HepG2 (cell line): ENCODE measurements at regions not wholly inside any gene's neighbourhood (a gene's known extent, or its start where the extent isn't known, plus 50 kb on each side); places are given as distances from the start of the nearest gene placed in this dataset.

Experiments used
- ATAC-seq: fragments of 200-7000 bp; cut with Tn5 transposase; 3 replicates; pipeline ENCODE4 v1.9.1; 2020; ENCODE audit warnings: mild to moderate bottlenecking, moderate library complexity
- BruUV-seq: library from RNA; stranded (reverse); fragments of 400-500 nt; replicated peaks from 2 replicates; lab custom pipeline; 2021; lab: Mats Ljungman, UMichigan
- CTCF ChIA-PET: fragments of 300-600 bp; formaldehyde crosslinking; extraction: SDS; loops from one replicate; lab custom pipeline; 2021; ENCODE audit warnings: low total read pairs, inconsistent platforms, low intra/inter-chr PET ratio; lab: Yijun Ruan, JAX
- POLR2A ChIA-PET: fragments of 350-600 bp; sonication (Branson Sonifier 250); formaldehyde crosslinking; loops from one replicate; lab custom pipeline; 2020; ENCODE audit warnings: antibody characterized with exemption, inconsistent platforms; lab: Yijun Ruan, JAX
- DNase-seq: peaks from one replicate; pipeline ENCODE4 v3.0.0-alpha.2; 2015; ENCODE audit warnings: low spot score
- FAIRE-seq: peaks from 3 replicates; lab custom pipeline; 2011; peaks lifted over from hg19 to GRCh38; lab: Jason Lieb, UNC
- H2AFZ ChIP-seq: one replicate; pipeline ENCODE4 v1.6.1; 2011; ENCODE audit warnings: low read length, inconsistent platforms
- H3K27ac ChIP-seq: fragments of 300-600 bp; 3 replicates; pipeline ENCODE4 v1.8.0; 2011; ENCODE audit warnings: mixed run types, mild to moderate bottlenecking, mixed read lengths, low read length, inconsistent platforms; ENCODE audit not compliant: insufficient read depth; ENCODE audit errors: extremely low read length
- H3K27me3 ChIP-seq, 2 experiments: fragments of 200-600 bp in 1 of 2; 2 replicates in 1 of 2; 3 replicates in 1 of 2; pipeline versions ENCODE4 v1.6.0 to v1.8.0; 2011; ENCODE audit warnings: low read length in 2 of 2, mild to moderate bottlenecking in 2 of 2, moderate library complexity in 2 of 2, inconsistent platforms in 1 of 2; ENCODE audit not compliant: insufficient read depth in 2 of 2, control insufficient read depth in 1 of 2
- H3K36me3 ChIP-seq, 2 experiments: fragments of 200-600 bp in 1 of 2; replicated peaks in 1 of 2; 2 replicates in 1 of 2; 3 replicates in 1 of 2; pipeline versions ENCODE4 v1.5.1 to v1.8.0; 2011; ENCODE audit warnings: low read length in 2 of 2, inconsistent platforms in 1 of 2; ENCODE audit not compliant: insufficient read depth in 2 of 2, control insufficient read depth in 1 of 2
- H3K4me1 ChIP-seq: 2 replicates; pipeline ENCODE4 v1.5.1; 2012; ENCODE audit warnings: low read length, inconsistent platforms; ENCODE audit not compliant: insufficient read depth
- H3K4me2 ChIP-seq: 2 replicates; pipeline ENCODE4 v1.6.0; 2011; ENCODE audit warnings: low read depth, low read length, inconsistent platforms
- H3K4me3 ChIP-seq, 3 experiments: fragments of 200-600 bp in 1 of 3; sonication (generic), shearing (Covaris generic) in 1 of 3; replicated peaks in 1 of 3; 2 replicates each; pipeline ENCODE4 v1.5.1; 2011 to 2016; ENCODE audit warnings: low read length in 3 of 3, inconsistent platforms in 2 of 3, low read depth in 2 of 3, mild to moderate bottlenecking in 2 of 3, control low read depth in 1 of 3, mixed read lengths in 1 of 3; ENCODE audit not compliant: insufficient read depth in 1 of 3
- H3K79me2 ChIP-seq: one replicate; pipeline ENCODE4 v1.6.1; 2011; ENCODE audit warnings: low read length, inconsistent platforms; ENCODE audit not compliant: insufficient read depth
- H3K9ac ChIP-seq: 2 replicates; pipeline ENCODE4 v1.6.0; 2011; ENCODE audit warnings: mild to moderate bottlenecking, low read depth, low read length, inconsistent platforms; ENCODE audit not compliant: insufficient read depth
- H3K9me3 ChIP-seq: 2 replicates; pipeline ENCODE4 v1.5.1; 2012; ENCODE audit warnings: mild to moderate bottlenecking, low read length
- H4K20me1 ChIP-seq: 2 replicates; pipeline ENCODE4 v1.6.0; 2011; ENCODE audit warnings: inconsistent platforms, mild to moderate bottlenecking, low read length, moderate library complexity; ENCODE audit not compliant: insufficient read depth
- CEBPB ChIP-seq: IDR thresholded peaks from 2 replicates; pipeline ENCODE4 v1.6.1; 2011; ENCODE audit warnings: low read depth, low read length, improper control_type of control experiment, borderline replicate concordance
- HNRNPH1 ChIP-seq: fragments of 200-400 bp; formaldehyde crosslinking; optimal IDR thresholded peaks from 2 replicates; pipeline ENCODE3; 2017; ENCODE audit warnings: mild to moderate bottlenecking, low read depth, low read length
- MAFF ChIP-seq: IDR thresholded peaks from 2 replicates; pipeline ENCODE4 v1.6.1; 2011; ENCODE audit warnings: low read depth, low read length, improper control_type of control experiment
- MAFK ChIP-seq, 2 experiments: IDR thresholded peaks in 1 of 2; conservative IDR thresholded peaks in 1 of 2; 2 replicates each; pipeline ENCODE4 v1.6.1; 2011; ENCODE audit warnings: improper control_type of control experiment in 2 of 2, low read length in 2 of 2
- PHB2 ChIP-seq: fragments of 450-650 bp; IDR thresholded peaks from 2 replicates; pipeline ENCODE4 v1.6.1; 2018; ENCODE audit not compliant: partially characterized antibody
- RAD51 ChIP-seq: fragments of 450-650 bp; IDR thresholded peaks from 2 replicates; pipeline ENCODE4 v1.6.1; 2016; ENCODE audit warnings: borderline replicate concordance
- ZFP36L2 ChIP-seq: sonication (generic); formaldehyde crosslinking; IDR thresholded peaks from 2 replicates; pipeline ENCODE4 v1.4.0; 2020; ENCODE audit warnings: missing genetic modification reagents
- ZNF329 ChIP-seq: sonication (generic); formaldehyde crosslinking; IDR thresholded peaks from 2 replicates; pipeline ENCODE4 v1.9.0; 2021; ENCODE audit warnings: low read depth, mild to moderate bottlenecking, missing genetic modification reagents
- ZNF780A ChIP-seq: sonication (generic); formaldehyde crosslinking; IDR thresholded peaks from 2 replicates; pipeline ENCODE4 v1.8.0; 2022; ENCODE audit warnings: mild to moderate bottlenecking, missing genetic modification reagents, moderate library complexity
- WGBS: methylation state at CpG from one replicate; pipeline ENCODE4 v1.1.6; 2017; ENCODE audit warnings: low lambda C conversion rate; 5-methylcytosine and 5-hydroxymethylcytosine counted together
- in situ Hi-C: cut with HindIII; loops from 2 replicates; pipeline ENCODE4 v1.10.0; 2017; ENCODE audit warnings: low pct_unique_long_range_greater_than_20kb; ENCODE audit not compliant: extremely low pct_ligation_motif_present
- intact Hi-C: fragments of 100-400 bp; cut with micrococcal nuclease; formaldehyde crosslinking; loops from one replicate; pipeline ENCODE4 v1.10.0; 2022; ENCODE audit not compliant: unreplicated experiment
- TF ChIP-seq, protein P1 (sequence below): sonication (generic); formaldehyde crosslinking; IDR thresholded peaks from one replicate; pipeline ENCODE4 v1.5.1; 2020; ENCODE audit warnings: mild to moderate bottlenecking, missing genetic modification reagents; ENCODE audit errors: not compliant biosample characterization

DNA sequence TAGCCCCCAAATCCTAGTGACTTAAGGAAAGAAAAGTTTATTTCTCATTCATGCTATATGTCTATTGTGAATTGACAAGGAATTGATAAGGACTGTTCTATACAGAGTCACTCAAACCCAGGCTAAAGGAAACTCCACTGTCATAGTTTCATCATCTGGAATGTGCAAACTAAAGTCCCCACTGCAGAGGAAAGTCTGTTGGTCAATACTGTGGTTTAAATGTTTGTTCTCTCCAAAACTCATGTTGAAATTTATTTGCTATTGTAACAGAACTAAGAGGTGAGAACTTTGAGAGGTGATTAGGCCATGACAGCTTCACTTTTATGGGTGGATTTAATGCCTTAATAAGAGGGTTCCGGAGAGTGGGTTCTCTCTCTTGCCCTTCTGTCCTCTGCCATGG is 149.6 kb downstream of the COX18 start:
- Histone ChIP-seq H2AFZ (no peak overlapping the region), H3K4me1 (no peaks in the 10 kb centered on the region), H3K4me3 (no peak overlapping the region), H3K27me3 (no peaks in the 10 kb centered on the region), H3K27ac (no peak overlapping the region), H3K4me2 (no peak overlapping the region), H4K20me1 (no peaks in the 10 kb centered on the region)
- WGBS, result 0% methylated on average over 1 of the region's 1 CpG
- in situ Hi-C loops, result no loop called here
- POLR2A ChIA-PET, result no interaction called here
- peak; percentile 37 for FAIRE-seq
- TF ChIP-seq CEBPB, result peak; percentile 38; the same call in 1 of the 2 replicates
- TF ChIP-seq ZNF780A, result no peak
- TF ChIP-seq, all 625 proteins: peak for 1
- Histone ChIP-seq H3K9ac (no peak overlapping the region), H3K9me3 (no peaks in the 10 kb centered on the region), H3K79me2 (no peaks in the 10 kb centered on the region), H3K36me3 (no peaks in the 10 kb centered on the region)
- intact Hi-C loops, result no loop called here
- BruUV-seq, result no TSS peak
- DNase-seq (peak; percentile 6), ATAC-seq (peak; percentile 72)
- CTCF ChIA-PET, result no interaction called here

DNA sequence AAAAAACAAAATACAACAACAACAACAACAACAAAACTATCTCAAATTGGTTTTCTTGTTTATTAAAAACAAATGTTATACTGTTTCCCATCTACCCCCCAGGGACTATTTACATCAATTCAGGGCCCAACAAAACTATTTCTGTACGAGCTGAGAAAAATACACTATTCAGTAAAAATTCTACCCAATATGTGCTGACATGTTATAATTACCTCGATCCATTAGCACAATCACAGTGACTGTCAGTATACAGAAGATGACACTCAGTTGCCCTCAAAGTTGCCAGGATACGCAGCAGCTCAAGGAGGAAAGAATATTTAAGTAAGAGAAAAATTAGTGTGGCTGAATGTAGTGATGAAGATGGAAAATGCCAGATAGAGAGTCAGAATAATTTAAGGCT is 150.1 kb downstream of the COX18 start:
- Histone ChIP-seq H3K79me2 (no peaks in the 10 kb centered on the region), H4K20me1 (no peaks in the 10 kb centered on the region), H3K9me3 (no peaks in the 10 kb centered on the region), H2AFZ (no peak overlapping the region), H3K9ac (no peak overlapping the region), H3K27ac (no peak overlapping the region), H3K27me3 (no peaks in the 10 kb centered on the region), H3K4me1 (no peaks in the 10 kb centered on the region), H3K4me2 (no peak overlapping the region), H3K4me3 (no peak overlapping the region), H3K36me3 (no peaks in the 10 kb centered on the region)
- no TSS peak for BruUV-seq
- intact Hi-C loops, result no loop called here
- in situ Hi-C loops, result no loop called here
- ChIA-PET CTCF (no interaction called here), POLR2A (no interaction called here)
- WGBS, result 43% methylated on average over 3 of the region's 3 CpGs
- TF ChIP-seq HNRNPH1, result no peak
- no peak for TF ChIP-seq ZNF329 (CRISPR knock-in tag)
- peak; percentile 54 to 74; a peak in 3 of 4 replicates for TF ChIP-seq MAFK (conservative IDR thresholded peaks at IDR 0.05 in 1 of 2, IDR thresholded peaks at IDR 0.05 in 1 of 2; ENCODE audit: low read length in 2 of 2)
- no peak for TF ChIP-seq ZFP36L2 (CRISPR knock-in tag)
- peak; percentile 74 for TF ChIP-seq MAFF
- TF ChIP-seq, protein P1, sequence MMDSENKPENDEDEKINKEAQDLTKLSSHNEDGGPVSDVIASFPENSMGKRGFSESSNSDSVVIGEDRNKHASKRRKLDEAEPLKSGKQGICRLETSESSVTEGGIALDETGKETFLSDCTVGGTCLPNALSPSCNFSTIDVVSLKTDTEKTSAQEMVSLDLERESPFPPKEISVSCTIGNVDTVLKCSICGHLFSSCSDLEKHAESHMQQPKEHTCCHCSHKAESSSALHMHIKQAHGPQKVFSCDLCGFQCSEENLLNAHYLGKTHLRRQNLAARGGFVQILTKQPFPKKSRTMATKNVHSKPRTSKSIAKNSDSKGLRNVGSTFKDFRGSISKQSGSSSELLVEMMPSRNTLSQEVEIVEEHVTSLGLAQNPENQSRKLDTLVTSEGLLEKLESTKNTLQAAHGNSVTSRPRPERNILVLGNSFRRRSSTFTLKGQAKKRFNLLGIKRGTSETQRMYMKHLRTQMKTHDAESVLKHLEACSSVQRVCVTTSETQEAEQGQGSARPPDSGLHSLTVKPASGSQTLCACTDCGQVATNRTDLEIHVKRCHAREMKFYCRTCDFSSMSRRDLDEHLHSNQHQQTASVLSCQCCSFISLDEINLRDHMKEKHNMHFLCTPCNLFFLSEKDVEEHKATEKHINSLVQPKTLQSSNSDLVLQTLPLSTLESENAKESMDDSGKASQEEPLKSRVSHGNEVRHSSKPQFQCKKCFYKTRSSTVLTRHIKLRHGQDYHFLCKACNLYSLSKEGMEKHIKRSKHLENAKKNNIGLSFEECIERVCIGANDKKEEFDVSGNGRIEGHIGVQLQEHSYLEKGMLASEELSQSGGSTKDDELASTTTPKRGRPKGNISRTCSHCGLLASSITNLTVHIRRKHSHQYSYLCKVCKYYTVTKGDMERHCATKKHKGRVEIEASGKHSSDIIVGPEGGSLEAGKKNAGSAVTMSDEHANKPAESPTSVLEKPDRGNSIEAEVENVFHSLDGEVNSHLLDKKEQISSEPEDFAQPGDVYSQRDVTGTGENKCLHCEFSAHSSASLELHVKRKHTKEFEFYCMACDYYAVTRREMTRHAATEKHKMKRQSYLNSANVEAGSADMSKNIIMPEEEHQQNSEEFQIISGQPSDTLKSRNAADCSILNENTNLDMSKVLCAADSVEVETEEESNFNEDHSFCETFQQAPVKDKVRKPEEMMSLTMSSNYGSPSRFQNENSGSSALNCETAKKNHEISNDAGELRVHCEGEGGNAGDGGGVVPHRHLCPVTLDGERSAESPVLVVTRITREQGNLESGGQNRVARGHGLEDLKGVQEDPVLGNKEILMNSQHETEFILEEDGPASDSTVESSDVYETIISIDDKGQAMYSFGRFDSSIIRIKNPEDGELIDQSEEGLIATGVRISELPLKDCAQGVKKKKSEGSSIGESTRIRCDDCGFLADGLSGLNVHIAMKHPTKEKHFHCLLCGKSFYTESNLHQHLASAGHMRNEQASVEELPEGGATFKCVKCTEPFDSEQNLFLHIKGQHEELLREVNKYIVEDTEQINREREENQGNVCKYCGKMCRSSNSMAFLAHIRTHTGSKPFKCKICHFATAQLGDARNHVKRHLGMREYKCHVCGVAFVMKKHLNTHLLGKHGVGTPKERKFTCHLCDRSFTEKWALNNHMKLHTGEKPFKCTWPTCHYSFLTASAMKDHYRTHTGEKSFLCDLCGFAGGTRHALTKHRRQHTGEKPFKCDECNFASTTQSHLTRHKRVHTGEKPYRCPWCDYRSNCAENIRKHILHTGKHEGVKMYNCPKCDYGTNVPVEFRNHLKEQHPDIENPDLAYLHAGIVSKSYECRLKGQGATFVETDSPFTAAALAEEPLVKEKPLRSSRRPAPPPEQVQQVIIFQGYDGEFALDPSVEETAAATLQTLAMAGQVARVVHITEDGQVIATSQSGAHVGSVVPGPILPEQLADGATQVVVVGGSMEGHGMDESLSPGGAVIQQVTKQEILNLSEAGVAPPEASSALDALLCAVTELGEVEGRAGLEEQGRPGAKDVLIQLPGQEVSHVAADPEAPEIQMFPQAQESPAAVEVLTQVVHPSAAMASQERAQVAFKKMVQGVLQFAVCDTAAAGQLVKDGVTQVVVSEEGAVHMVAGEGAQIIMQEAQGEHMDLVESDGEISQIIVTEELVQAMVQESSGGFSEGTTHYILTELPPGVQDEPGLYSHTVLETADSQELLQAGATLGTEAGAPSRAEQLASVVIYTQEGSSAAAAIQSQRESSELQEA (CRISPR knock-in tag), result no peak
- TF ChIP-seq RAD51, result no peak
- TF ChIP-seq PHB2, result no peak
- FAIRE-seq (no peak), DNase-seq (no peak), ATAC-seq (no peak)
